ENCODE measurements at regions not wholly inside any gene's neighbourhood (a gene's known extent, or its start where the extent isn't known, plus 50 kb on each side); places are given as distances from the start of the nearest gene placed in this dataset.

DNA sequence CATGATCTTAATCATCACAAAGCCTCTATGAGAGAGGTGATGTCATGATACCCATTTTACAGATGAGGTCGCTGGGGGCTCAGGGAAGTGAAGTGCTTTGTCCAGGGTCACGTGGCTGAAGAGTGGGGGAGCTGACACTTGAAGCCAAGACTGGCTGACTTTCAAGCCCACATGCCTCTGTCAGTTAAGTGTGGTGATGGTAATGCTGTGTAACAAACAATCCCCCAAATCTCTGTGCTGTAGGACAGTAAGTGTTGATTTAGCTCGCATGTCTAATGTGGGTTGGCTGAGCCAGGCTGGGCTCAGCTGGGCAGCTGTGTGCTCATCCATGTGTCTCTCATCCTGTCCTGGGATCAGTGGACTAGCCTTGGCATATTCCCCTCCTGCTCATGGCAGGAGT is 87.1 kb upstream of the GRK3 start:
- H2AFZ ChIP-seq (ENCODE audit: low read length) = no peak overlapping the region
- H2BK120ac ChIP-seq (replicated peaks; ENCODE audit: low read depth, low read length) = no peak overlapping the region
- no peak overlapping the region for H3K4me3 ChIP-seq (ENCODE audit: extremely low read depth in 1 of 4, insufficient read depth in 2 of 4, low read depth in 3 of 4, low read length in 4 of 4)
- H3K27ac ChIP-seq (ENCODE audit: low read depth, low read length) = no peak overlapping the region
- H3K9ac ChIP-seq (replicated peaks in 1 of 4; ENCODE audit: extremely low read depth in 1 of 4, low read depth in 3 of 4, low read length in 3 of 4) = no peak overlapping the region
- no peak overlapping the region for H3K14ac ChIP-seq (ENCODE audit: insufficient read length)
- no peak overlapping the region for H3K56ac ChIP-seq (replicated peaks; ENCODE audit: insufficient read length, low read depth, low read length)
- 86% methylated on average over 3 of the region's 3 CpGs; no CpG with 5 or more reads in 1 of the 2 experiments for WGBS, 2 experiments (ENCODE audit: extremely low coverage in 1 of 2, insufficient coverage in 1 of 2, insufficient read length in 1 of 2, insufficient replicate concordance in 2 of 2, low coverage in 1 of 2, low lambda C conversion rate in 2 of 2, missing lambda C conversion rate in 1 of 2)
- H4K91ac ChIP-seq (replicated peaks; ENCODE audit: insufficient read length, low read length) = no peak overlapping the region
- no peak overlapping the region for H2BK5ac ChIP-seq (ENCODE audit: low read depth, low read length)
- peaks cover 4 to 5% of the 10 kb centered on the region in 2 experiments; a peak in 2 of 4 replicates for H3K9me3 ChIP-seq (ENCODE audit: insufficient read depth in 2 of 2, low read depth in 1 of 2, low read length in 1 of 2)
- no peak overlapping the region for H4K8ac ChIP-seq (ENCODE audit: extremely low read depth, insufficient read depth, low read length)
- FAIRE-seq (no peak), DNase-seq (ENCODE audit: low read depth in 1 of 2, low spot score in 2 of 2) (no peak)
- H3K79me2 ChIP-seq (ENCODE audit: control insufficient read depth in 1 of 2, insufficient read depth in 2 of 2, low read length in 2 of 2) = no peaks in the 10 kb centered on the region
- no peaks in the 10 kb centered on the region; a peak in 1 of 8 replicates for H3K36me3 ChIP-seq (ENCODE audit: control insufficient read depth in 2 of 4, insufficient read depth in 4 of 4, low read length in 3 of 4)
- H2AK5ac ChIP-seq (ENCODE audit: low read depth, low read length) = no peak overlapping the region
- no peaks in the 10 kb centered on the region for H3K27me3 ChIP-seq (replicated peaks in 1 of 4; ENCODE audit: control insufficient read depth in 3 of 4, extremely low read depth in 1 of 4, insufficient read depth in 3 of 4, low read length in 3 of 4)
- ChIA-PET POLR2A (ENCODE audit: partially characterized antibody) (interaction anchor here (1.0 to 1.3 kb wide), 2 partner anchors 11 to 14 kb away, joined by 3 read pairs; no protein-coding TSS in a partner anchor), CTCF (ENCODE audit: partially characterized antibody) (interaction anchor here (1.1 to 1.7 kb wide), 2 partner anchors 18 to 287 kb away, joined by 3 to 4 read pairs; no protein-coding TSS in a partner anchor)
- H3K4me2 ChIP-seq (ENCODE audit: insufficient read depth in 1 of 2, low read depth in 2 of 2, low read length in 2 of 2) = no peak overlapping the region
- H4K20me1 ChIP-seq (replicated peaks in 1 of 2; ENCODE audit: control insufficient read depth in 1 of 2, insufficient read depth in 2 of 2, low read length in 2 of 2) = peaks cover 0 to 3% of the 10 kb centered on the region in 2 experiments
- no peak overlapping the region for H3K18ac ChIP-seq (ENCODE audit: extremely low read depth, low read length)
- H3K4me1 ChIP-seq (replicated peaks in 1 of 4; ENCODE audit: control insufficient read depth in 3 of 4, insufficient read depth in 4 of 4, low read length in 3 of 4) = no peaks in the 10 kb centered on the region
- no peak overlapping the region for H3K4ac ChIP-seq (replicated peaks; ENCODE audit: insufficient read length, low read depth, low read length)
- H4K5ac ChIP-seq (ENCODE audit: insufficient read length, low read depth, low read length) = no peak overlapping the region
- no peaks in the 10 kb centered on the region for H3K23me2 ChIP-seq (ENCODE audit: low read depth, low read length)
- H3K23ac ChIP-seq (ENCODE audit: insufficient read length) = no peak overlapping the region
- no peak overlapping the region for H2BK12ac ChIP-seq (ENCODE audit: low read depth, low read length)
- no peak overlapping the region for H2BK15ac ChIP-seq (ENCODE audit: low read length)
- H2BK20ac ChIP-seq (ENCODE audit: low read length) = no peak overlapping the region
- H3K79me1 ChIP-seq (ENCODE audit: low read depth, low read length) = no peaks in the 10 kb centered on the region
- TF ChIP-seq TBP (IDR thresholded peaks at IDR 0.05; ENCODE audit: low read depth, low read length) = no peak
- TF ChIP-seq TEAD4 (IDR thresholded peaks at IDR 0.05; ENCODE audit: low read depth, low read length) = no peak
- TF ChIP-seq CBX8 (IDR thresholded peaks at IDR 0.05; ENCODE audit: borderline replicate concordance, low read depth, low read length) = no peak
- TF ChIP-seq HDAC2 (IDR thresholded peaks at IDR 0.05; ENCODE audit: borderline replicate concordance in 1 of 2, low read depth in 2 of 2, low read length in 2 of 2) = no peak
- no peak for TF ChIP-seq GABPA (IDR thresholded peaks at IDR 0.05; ENCODE audit: borderline replicate concordance, insufficient read depth, low read length)
- TF ChIP-seq RFX5 (IDR thresholded peaks at IDR 0.05; ENCODE audit: borderline replicate concordance, low read depth, low read length) = no peak
- TF ChIP-seq CHD2 (IDR thresholded peaks at IDR 0.05; ENCODE audit: low read length) = no peak
- TF ChIP-seq HDAC6 (IDR thresholded peaks at IDR 0.05; ENCODE audit: low read depth, low read length) = no peak
- no peak for TF ChIP-seq PHF8 (conservative IDR thresholded peaks at IDR 0.05; ENCODE audit: low read depth, low read length)
- no peak for TF ChIP-seq NRF1 (IDR thresholded peaks at IDR 0.05; ENCODE audit: low read depth, low read length)
- no peak for TF ChIP-seq RXRA (IDR thresholded peaks at IDR 0.05; ENCODE audit: insufficient read depth, low read depth, low read length)
- no peak for TF ChIP-seq POLR2A (IDR thresholded peaks at IDR 0.05; ENCODE audit: control extremely low read depth in 1 of 2, low read depth in 2 of 2, low read length in 2 of 2)
- no peak for TF ChIP-seq MAFK (IDR thresholded peaks at IDR 0.05; ENCODE audit: low read depth, low read length)
- TF ChIP-seq EGR1 (IDR thresholded peaks at IDR 0.05; ENCODE audit: borderline replicate concordance, low read depth, low read length) = no peak
- no peak for TF ChIP-seq YY1 (IDR thresholded peaks at IDR 0.05; ENCODE audit: low read depth, low read length)
- no peak for TF ChIP-seq SAP30 (IDR thresholded peaks at IDR 0.05; ENCODE audit: insufficient read depth, insufficient replicate concordance, low read length)

All from H1 (cell line).